A549 (cell line): ENCODE measurements at regions not wholly inside any gene's neighbourhood (a gene's known extent, or its start where the extent isn't known, plus 50 kb on each side); places are given as distances from the start of the nearest gene placed in this dataset.
"Not testable (repeated sequence)": the region's sequence is repeated elsewhere in the genome, so short reads cannot be mapped to it uniquely, and the experiment has no call there.

Source experiments
- ATAC-seq, 2 experiments: fragments of 200-7000 bp in 1 of 2; fragments of >200 bp in 1 of 2; cut with Nextera tagmentation in 1 of 2; cut with Tn5 transposase in 1 of 2; 3 replicates each; pipeline versions ENCODE4 v1.8.0 to v1.9.1; 2018 to 2020; ENCODE audit warnings: mild to moderate bottlenecking in 1 of 2, moderate library complexity in 1 of 2
- CTCF ChIA-PET: fragments of 300-600 bp; sonication (Branson Sonifier 250); formaldehyde crosslinking; extraction: SDS; loops from one replicate; lab custom pipeline; 2021; ENCODE audit warnings: antibody characterized with exemption, inconsistent platforms; lab: Yijun Ruan, JAX
- POLR2A ChIA-PET: fragments of 350-600 bp; formaldehyde crosslinking; extraction: SDS; loops from one replicate; lab custom pipeline; 2021; ENCODE audit warnings: antibody characterized with exemption, inconsistent platforms; lab: Yijun Ruan, JAX
- DNase-seq, 2 experiments: peaks; one replicate each; pipeline versions ENCODE4 v3.0.0 to v3.0.0-alpha.2; 2011 to 2016; ENCODE audit warnings: low read depth in 1 of 2, low spot score in 1 of 2
- FAIRE-seq: peaks from 2 replicates; lab custom pipeline; 2011; peaks lifted over from hg19 to GRCh38; lab: Jason Lieb, UNC
- H3K27ac ChIP-seq, 2 experiments: fragments of >200 bp; sonication (Bioruptor Twin); formaldehyde crosslinking; 3 replicates each; pipeline ENCODE4 v1.5.1; 2016 to 2017
- H3K4me1 ChIP-seq: fragments of >200 bp; sonication (Bioruptor Twin); formaldehyde crosslinking; 3 replicates; pipeline ENCODE4 v1.6.1; 2016
- H3K4me2 ChIP-seq: fragments of >200 bp; sonication (Bioruptor Twin); formaldehyde crosslinking; 3 replicates; pipeline ENCODE4 v1.6.1; 2016
- H3K4me3 ChIP-seq: fragments of >200 bp; sonication (Bioruptor Twin); formaldehyde crosslinking; 3 replicates; pipeline ENCODE4 v1.5.1; 2016
- H3K9me3 ChIP-seq: fragments of >200 bp; sonication (Bioruptor Twin); formaldehyde crosslinking; 3 replicates; pipeline ENCODE4 v1.6.1; 2016
- CEBPB ChIP-seq, 2 experiments: fragments of >200 bp in 1 of 2; sonication (Bioruptor Twin) in 1 of 2; formaldehyde crosslinking in 1 of 2; IDR thresholded peaks; 2 replicates each; pipeline ENCODE4 v1.6.1; 2012 to 2016
- CHD4 ChIP-seq: fragments of 200-600 bp; sonication (generic); IDR thresholded peaks from 2 replicates; pipeline ENCODE4 v1.6.1; 2016; ENCODE audit warnings: antibody characterized with exemption, mild to moderate bottlenecking, borderline replicate concordance
- EP300 ChIP-seq, 2 experiments: fragments of >200 bp; sonication (Bioruptor Twin); formaldehyde crosslinking; IDR thresholded peaks; 2 replicates in 1 of 2; 3 replicates in 1 of 2; pipeline ENCODE4 v1.6.1; 2016 to 2017
- ESRRA ChIP-seq: fragments of 150-350 bp; IDR thresholded peaks from 2 replicates; pipeline ENCODE4 v1.6.1; 2014; ENCODE audit warnings: mild to moderate bottlenecking, low read length, borderline replicate concordance
- FOSB ChIP-seq: fragments of 250-450 bp; sonication (Bioruptor Pico); IDR thresholded peaks from 2 replicates; pipeline ENCODE4 v1.5.0; 2020; ENCODE audit warnings: mild to moderate bottlenecking, moderate library complexity
- GATA3 ChIP-seq: IDR thresholded peaks from 2 replicates; pipeline ENCODE4 v1.6.1; 2012; ENCODE audit warnings: borderline replicate concordance
- HEYL ChIP-seq: fragments of 250-450 bp; sonication (Bioruptor Pico); IDR thresholded peaks from 2 replicates; pipeline ENCODE4 v1.8.0; 2021; ENCODE audit warnings: mild to moderate bottlenecking, moderate library complexity
- HOXA7 ChIP-seq: fragments of 250-450 bp; sonication (Bioruptor Pico); IDR thresholded peaks from 2 replicates; pipeline ENCODE4 v1.5.0; 2020; ENCODE audit warnings: mild to moderate bottlenecking, moderate library complexity
- JUN ChIP-seq, 2 experiments: fragments of >200 bp; sonication (Bioruptor Twin); formaldehyde crosslinking; IDR thresholded peaks; 2 replicates in 1 of 2; 3 replicates in 1 of 2; pipeline ENCODE4 v1.6.1; 2016 to 2017
- KDM1A ChIP-seq: fragments of 200-600 bp; sonication (generic); IDR thresholded peaks from 2 replicates; pipeline ENCODE4 v1.6.1; 2016; ENCODE audit warnings: low read depth, mild to moderate bottlenecking
- MAFK ChIP-seq: fragments of 450-650 bp; IDR thresholded peaks from 2 replicates; pipeline ENCODE4 v1.6.1; 2014; ENCODE audit not compliant: partially characterized antibody
- MYC ChIP-seq: IDR thresholded peaks from 2 replicates; pipeline ENCODE4 v1.6.1; 2012; ENCODE audit warnings: mild to moderate bottlenecking, inconsistent platforms, low read length, improper control_type of control experiment, borderline replicate concordance
- PHF8 ChIP-seq: fragments of 200-600 bp; sonication (generic); IDR thresholded peaks from 2 replicates; pipeline ENCODE4 v1.6.1; 2016; ENCODE audit warnings: low read depth, mild to moderate bottlenecking, antibody characterized with exemption, moderate library complexity, borderline replicate concordance
- RAD21 ChIP-seq, 2 experiments: fragments of >200 bp in 1 of 2; sonication (Bioruptor Twin) in 1 of 2; formaldehyde crosslinking in 1 of 2; IDR thresholded peaks in 1 of 2; conservative IDR thresholded peaks in 1 of 2; 2 replicates in 1 of 2; 3 replicates in 1 of 2; pipeline ENCODE4 v1.6.1; 2012 to 2018; ENCODE audit warnings: inconsistent platforms in 1 of 2
- RCOR1 ChIP-seq: fragments of 150-350 bp; IDR thresholded peaks from 2 replicates; pipeline ENCODE4 v1.6.1; 2014; ENCODE audit warnings: antibody characterized with exemption, low read length, low read depth
- RNF2 ChIP-seq: fragments of 200-600 bp; sonication (generic); IDR thresholded peaks from 2 replicates; pipeline ENCODE4 v1.6.1; 2016; ENCODE audit warnings: low read depth, mild to moderate bottlenecking, antibody characterized with exemption, moderate library complexity, borderline replicate concordance
- SREBF2 ChIP-seq: fragments of 450-650 bp; IDR thresholded peaks from 2 replicates; pipeline ENCODE4 v1.6.1; 2014; ENCODE audit warnings: mild to moderate bottlenecking, moderate library complexity
- TFCP2L1 ChIP-seq: fragments of 250-450 bp; sonication (Bioruptor Pico); IDR thresholded peaks from 2 replicates; pipeline ENCODE4 v1.5.0; 2021; ENCODE audit warnings: mild to moderate bottlenecking
- ZSCAN20 ChIP-seq: fragments of 250-450 bp; sonication (Bioruptor Pico); IDR thresholded peaks from 2 replicates; pipeline ENCODE4 v1.8.0; 2022; ENCODE audit warnings: mild to moderate bottlenecking, moderate library complexity
- WGBS: methylation state at CpG from one replicate; pipeline ENCODE4 v1.1.6; 2017; ENCODE audit errors: missing lambda C conversion rate; 5-methylcytosine and 5-hydroxymethylcytosine counted together
- TF ChIP-seq, protein P1 (sequence below): fragments of 250-450 bp; sonication (Bioruptor Pico); IDR thresholded peaks from 2 replicates; pipeline ENCODE4 v1.5.0; 2021; ENCODE audit warnings: mild to moderate bottlenecking, moderate library complexity, borderline replicate concordance
- TF ChIP-seq, protein P2 (sequence below): fragments of 200-600 bp; sonication (generic); IDR thresholded peaks from 2 replicates; pipeline ENCODE4 v1.6.1; 2016; ENCODE audit warnings: antibody characterized with exemption, mild to moderate bottlenecking, moderate library complexity
- TF ChIP-seq, protein P3 (sequence below): IDR thresholded peaks from 2 replicates; pipeline ENCODE4 v1.6.1; 2012

DNA sequence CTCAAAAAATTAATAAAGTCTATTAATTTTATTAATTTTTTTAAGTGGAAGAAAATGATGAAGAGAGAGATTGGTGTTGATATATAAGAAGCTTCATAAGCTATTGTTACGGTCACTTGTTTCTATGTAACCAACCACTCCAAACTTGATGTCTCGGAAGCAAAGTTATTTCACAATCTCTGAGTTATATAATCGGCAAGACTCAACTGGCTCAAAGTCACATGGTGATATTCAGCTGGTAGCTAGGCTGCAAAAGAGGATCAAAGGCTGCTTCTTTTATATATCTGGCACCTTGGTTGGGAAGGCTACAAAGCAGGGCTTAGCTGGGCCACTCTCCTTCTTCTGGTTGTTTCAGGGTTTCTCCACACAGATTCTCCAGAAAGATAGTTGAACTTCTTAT, 245.1 kb upstream of the ARHGAP42 start:
- ChIA-PET POLR2A (no interaction called here), CTCF (interaction anchor here (0.5 kb wide), 1 partner anchor 108 kb away, joined by 3 read pairs; no protein-coding TSS in a partner anchor)
- WGBS = 28% methylated on average over 3 of the region's 3 CpGs
- TF ChIP-seq HEYL (CRISPR knock-in tag) (no peak), RAD21 (conservative IDR thresholded peaks at IDR 0.05 in 1 of 2, IDR thresholded peaks at IDR 0.05 in 1 of 2) (no peak), HOXA7 (CRISPR knock-in tag) (no peak), KDM1A (no peak), JUN (IDR thresholded peaks at IDR 0.05) (no peak), RNF2 (no peak)
- TF ChIP-seq, protein P1, sequence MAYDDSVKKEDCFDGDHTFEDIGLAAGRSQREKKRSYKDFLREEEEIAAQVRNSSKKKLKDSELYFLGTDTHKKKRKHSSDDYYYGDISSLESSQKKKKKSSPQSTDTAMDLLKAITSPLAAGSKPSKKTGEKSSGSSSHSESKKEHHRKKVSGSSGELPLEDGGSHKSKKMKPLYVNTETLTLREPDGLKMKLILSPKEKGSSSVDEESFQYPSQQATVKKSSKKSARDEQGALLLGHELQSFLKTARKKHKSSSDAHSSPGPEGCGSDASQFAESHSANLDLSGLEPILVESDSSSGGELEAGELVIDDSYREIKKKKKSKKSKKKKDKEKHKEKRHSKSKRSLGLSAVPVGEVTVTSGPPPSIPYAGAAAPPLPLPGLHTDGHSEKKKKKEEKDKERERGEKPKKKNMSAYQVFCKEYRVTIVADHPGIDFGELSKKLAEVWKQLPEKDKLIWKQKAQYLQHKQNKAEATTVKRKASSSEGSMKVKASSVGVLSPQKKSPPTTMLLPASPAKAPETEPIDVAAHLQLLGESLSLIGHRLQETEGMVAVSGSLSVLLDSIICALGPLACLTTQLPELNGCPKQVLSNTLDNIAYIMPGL = no peak
- TF ChIP-seq, protein P2, sequence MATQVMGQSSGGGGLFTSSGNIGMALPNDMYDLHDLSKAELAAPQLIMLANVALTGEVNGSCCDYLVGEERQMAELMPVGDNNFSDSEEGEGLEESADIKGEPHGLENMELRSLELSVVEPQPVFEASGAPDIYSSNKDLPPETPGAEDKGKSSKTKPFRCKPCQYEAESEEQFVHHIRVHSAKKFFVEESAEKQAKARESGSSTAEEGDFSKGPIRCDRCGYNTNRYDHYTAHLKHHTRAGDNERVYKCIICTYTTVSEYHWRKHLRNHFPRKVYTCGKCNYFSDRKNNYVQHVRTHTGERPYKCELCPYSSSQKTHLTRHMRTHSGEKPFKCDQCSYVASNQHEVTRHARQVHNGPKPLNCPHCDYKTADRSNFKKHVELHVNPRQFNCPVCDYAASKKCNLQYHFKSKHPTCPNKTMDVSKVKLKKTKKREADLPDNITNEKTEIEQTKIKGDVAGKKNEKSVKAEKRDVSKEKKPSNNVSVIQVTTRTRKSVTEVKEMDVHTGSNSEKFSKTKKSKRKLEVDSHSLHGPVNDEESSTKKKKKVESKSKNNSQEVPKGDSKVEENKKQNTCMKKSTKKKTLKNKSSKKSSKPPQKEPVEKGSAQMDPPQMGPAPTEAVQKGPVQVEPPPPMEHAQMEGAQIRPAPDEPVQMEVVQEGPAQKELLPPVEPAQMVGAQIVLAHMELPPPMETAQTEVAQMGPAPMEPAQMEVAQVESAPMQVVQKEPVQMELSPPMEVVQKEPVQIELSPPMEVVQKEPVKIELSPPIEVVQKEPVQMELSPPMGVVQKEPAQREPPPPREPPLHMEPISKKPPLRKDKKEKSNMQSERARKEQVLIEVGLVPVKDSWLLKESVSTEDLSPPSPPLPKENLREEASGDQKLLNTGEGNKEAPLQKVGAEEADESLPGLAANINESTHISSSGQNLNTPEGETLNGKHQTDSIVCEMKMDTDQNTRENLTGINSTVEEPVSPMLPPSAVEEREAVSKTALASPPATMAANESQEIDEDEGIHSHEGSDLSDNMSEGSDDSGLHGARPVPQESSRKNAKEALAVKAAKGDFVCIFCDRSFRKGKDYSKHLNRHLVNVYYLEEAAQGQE = no peak
- Histone ChIP-seq H3K9me3 (no peaks in the 10 kb centered on the region), H3K4me2 (no peak overlapping the region), H3K4me1 (no peaks in the 10 kb centered on the region), H3K4me3 (no peak overlapping the region), H3K27ac (no peak overlapping the region)
- ATAC-seq = no peak
- DNase-seq = no peak
- no peak for FAIRE-seq

DNA sequence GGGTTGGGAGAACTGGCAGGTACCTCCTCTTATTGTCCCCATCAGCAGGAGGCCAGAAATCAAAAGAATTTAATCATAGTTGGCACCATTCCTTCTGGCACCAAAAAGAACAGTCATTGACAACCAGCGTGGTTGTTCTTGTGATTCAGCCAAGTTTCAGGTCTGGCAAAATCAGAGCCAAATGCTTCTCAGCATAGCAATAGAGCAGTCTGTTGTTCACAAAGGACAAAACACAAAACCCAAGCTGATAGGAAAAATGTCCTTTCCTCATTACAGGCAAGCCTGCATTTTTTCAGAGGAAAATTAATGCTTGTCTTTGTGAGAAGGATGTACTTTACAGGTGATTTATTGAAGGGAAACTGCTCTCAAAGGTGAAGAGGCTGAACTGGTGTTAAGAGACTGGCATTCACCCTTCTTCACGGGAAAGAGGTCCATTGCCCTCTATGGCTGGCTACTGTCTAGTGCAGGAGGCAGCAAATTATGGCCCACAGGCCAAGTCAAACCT, 241.8 kb upstream of the ARHGAP42 start:
- no peak overlapping the region for H3K4me3 ChIP-seq
- DNase-seq (no peak), FAIRE-seq (no peak), ATAC-seq (no peak)
- H3K27ac ChIP-seq = no peak overlapping the region
- H3K4me2 ChIP-seq = no peak overlapping the region
- no peaks in the 10 kb centered on the region for H3K4me1 ChIP-seq
- 0% methylated on average over 2 of the region's 2 CpGs for WGBS
- CTCF ChIA-PET = no interaction called here
- POLR2A ChIA-PET = no interaction called here
- TF ChIP-seq PHF8 (no peak), CHD4 (no peak), FOSB (CRISPR knock-in tag) (no peak), GATA3 (no peak), ESRRA (no peak), ZSCAN20 (no peak), EP300 (IDR thresholded peaks at IDR 0.05) (no peak), TFCP2L1 (CRISPR knock-in tag) (no peak), MYC (no peak), MAFK (no peak), RCOR1 (no peak), CEBPB (IDR thresholded peaks at IDR 0.05) (no peak), SREBF2 (no peak)
- TF ChIP-seq, protein P3, sequence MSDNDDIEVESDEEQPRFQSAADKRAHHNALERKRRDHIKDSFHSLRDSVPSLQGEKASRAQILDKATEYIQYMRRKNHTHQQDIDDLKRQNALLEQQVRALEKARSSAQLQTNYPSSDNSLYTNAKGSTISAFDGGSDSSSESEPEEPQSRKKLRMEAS = no peak
- H3K9me3 ChIP-seq = no peaks in the 10 kb centered on the region

DNA sequence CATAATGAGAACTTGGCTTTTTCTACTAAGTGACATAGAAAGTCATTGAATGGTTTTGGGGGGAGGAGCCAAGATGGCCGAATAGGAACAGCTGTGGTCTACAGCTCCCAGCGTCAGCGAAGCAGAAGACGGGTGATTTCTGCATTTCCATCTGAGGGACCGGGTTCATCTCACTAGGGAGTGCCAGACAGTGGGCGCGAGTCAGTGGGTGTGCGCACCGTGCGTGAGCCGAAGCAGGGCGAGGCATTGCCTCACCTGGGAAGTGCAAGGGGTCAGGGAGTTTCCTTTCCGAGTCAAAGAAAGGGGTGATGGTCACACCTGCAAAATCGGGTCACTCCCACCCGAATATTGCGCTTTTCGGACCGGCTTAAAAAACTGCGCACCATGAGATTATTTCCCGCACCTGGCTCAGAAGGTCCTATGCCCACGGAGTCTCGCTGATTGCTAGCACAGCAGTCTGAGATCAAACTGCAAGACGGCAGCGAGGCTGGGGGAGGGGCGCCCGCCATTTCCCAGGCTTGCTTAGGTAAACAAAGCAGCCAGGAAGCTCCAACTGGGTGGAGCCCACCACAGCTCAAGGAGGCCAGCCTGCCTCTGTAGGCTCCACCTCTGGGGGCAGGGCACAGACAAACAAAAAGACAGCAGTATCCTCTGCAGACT, 235.2 kb upstream of the ARHGAP42 start:
- whole genome bisulfite sequencing = 68% methylated on average over 21 of the region's 26 CpGs
- FAIRE-seq, ATAC-seq, POLR2A ChIA-PET, H3K27ac ChIP-seq, DNase-seq, H3K9me3 ChIP-seq, H3K4me1 ChIP-seq, H3K4me2 ChIP-seq, H3K4me3 ChIP-seq, CTCF ChIA-PET: not testable (repeated sequence)
